Hematopoietic multipotent progenitor cell treated with erythropoietin and hydrocortisone succinate and interleukin-3 and kit ligand, for 8 days (in vitro differentiated cells): ENCODE measurements at regions not wholly inside any gene's neighbourhood (a gene's known extent, or its start where the extent isn't known, plus 50 kb on each side); places are given as distances from the start of the nearest gene placed in this dataset.
"Not testable (repeated sequence)": the region's sequence is repeated elsewhere in the genome, so short reads cannot be mapped to it uniquely, and the experiment has no call there.

Experiments used
- DNase-seq: peaks from one replicate; pipeline ENCODE4 v3.0.0-alpha.2; 2015

DNA sequence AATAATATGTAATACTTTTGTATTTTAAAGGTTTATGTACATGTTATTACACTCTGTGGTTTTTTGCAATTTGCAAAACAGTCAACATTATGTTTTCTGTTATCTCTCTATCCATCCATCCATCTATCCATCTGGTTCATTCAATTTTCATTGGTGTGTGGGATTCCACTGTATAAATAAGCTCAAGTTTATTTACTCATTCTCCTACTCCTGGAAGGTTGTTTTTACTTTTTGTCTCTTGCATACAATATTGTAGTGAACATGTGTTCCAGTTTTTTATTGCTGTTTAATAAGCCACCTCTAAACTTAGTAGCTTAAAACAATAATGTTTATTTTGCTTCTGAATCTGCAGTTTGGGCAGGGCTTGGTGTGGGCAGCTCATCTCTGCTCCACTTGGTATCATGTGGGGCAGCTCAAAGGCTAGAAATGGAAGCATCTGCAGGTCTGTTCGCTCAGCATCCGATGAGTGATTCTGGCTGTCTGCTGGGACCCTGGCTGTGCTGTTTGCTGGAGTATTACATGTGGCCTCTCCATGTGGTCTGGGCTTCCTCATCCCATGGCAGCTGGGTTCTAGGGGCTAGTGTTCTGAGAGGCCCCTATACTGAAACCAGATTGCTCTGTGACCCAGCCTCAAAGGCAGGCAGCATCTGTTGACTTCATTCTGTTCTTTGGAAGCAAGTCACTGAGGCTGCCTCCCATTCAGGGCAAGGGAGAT lies 98.8 kb downstream of the SLC25A47 start:
- no peak for DNase-seq

- no peak for DNase-seq
These were observed 99.6 kb downstream of the SLC25A47 start for GRCh38 chr14:100422556-100423316.

DNA sequence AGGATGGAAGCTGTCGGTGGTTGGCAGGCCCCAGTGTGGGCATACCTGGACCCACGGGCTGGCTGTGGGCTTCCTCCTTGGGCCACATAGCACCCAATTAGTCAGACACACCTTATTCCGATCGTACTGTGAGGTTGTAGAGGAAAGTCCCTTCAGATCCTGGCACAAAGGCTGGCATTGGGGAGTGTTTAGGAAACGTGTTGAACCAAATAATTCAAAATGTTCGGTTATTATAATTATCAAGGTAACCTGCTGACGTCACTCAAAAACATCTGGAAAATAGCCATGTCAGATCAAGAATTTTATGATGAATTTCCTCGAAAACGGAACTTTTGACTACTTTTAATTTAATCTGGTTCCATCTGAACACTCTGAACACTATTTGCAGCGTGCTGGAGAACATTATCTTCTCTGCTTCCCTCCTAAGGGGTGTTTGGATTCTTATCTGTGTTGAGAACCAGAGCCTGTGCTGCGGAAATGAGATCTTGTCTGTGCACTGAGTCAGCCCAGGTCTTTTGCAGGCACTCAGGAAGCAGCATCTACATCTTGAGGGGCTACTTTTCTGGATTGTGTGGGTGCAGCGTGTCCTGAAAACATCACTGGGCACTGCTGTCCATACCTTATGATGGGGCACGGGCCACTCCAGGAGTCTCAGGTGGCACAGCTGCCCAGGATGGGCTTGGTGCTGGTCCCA lies 100.3 kb downstream of the SLC25A47 start:
- no peak for DNase-seq

GRCh38 chr14:100424504-100425428 lies 101.6 kb downstream of the SLC25A47 start:
- DNase-seq, result no peak

DNA sequence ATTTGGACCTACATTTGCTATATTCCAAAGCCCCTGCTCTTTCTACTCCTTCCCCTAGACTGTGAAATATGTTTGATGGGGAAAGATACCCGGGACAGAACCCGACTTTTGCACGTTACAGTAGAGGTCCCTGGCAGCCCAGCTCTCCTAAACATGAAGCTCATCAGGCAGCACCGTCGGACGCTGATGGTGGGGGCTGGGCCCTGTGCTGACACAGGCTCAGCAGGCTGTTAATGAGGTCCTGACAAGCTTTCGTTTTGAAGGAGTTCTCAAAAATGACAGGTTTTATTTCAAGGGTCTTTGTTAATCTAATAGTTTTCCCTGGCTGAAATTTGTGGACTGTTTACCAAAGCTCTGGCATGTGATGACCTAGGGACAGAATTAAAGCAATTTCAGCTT lies 102.3 kb downstream of the SLC25A47 start:
- DNase-seq, result no peak

DNA sequence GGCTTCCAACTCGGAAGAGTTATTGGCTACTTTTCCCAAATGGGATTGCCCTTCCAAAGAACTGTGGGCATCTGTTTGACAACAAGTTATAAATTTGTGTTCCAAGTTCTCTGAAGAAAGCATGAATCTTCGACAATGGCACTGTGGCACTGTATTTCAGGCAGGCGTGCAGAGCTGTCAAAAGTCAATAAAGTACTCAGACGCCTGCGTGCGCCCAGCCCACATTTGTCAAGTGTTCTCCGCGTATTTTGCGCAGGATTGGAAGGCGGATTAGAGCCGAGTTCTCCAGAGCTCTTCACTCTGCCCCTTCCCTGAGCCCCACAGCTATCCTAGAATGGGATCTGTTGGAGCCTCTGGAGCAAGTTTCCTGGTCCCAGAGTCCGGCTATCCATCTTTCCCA lies 103.2 kb downstream of the SLC25A47 start:
- DNase-seq, result no peak

- DNase-seq, result no peak
These were observed 104.0 kb downstream of the SLC25A47 start for GRCh38 chr14:100427166-100427565.

DNA sequence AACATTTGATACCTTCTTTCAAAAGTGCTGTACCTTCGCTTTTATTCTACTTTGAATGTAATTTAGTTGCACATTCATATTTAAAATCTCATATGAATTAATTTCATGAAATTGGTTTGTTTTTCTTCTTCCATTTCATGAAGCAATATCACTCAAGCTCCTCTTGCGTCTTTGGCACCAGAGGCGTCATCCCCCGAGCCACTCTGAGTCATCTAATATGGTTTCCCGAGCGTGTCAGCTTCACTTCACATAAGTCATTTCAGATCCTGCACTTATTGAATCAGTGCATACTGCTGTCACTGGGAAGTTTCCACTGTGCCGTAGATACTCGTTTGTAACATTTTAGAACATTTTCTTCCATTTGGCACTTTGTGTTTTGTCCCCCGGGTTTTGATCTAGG lies 105.6 kb downstream of the SLC25A47 start:
- DNase-seq, result no peak

- DNase-seq, result no peak
These were observed 106.4 kb downstream of the SLC25A47 start for GRCh38 chr14:100429537-100429936.

- DNase-seq, result no peak
These were observed 107.4 kb downstream of the SLC25A47 start for GRCh38 chr14:100430571-100430970.

DNA sequence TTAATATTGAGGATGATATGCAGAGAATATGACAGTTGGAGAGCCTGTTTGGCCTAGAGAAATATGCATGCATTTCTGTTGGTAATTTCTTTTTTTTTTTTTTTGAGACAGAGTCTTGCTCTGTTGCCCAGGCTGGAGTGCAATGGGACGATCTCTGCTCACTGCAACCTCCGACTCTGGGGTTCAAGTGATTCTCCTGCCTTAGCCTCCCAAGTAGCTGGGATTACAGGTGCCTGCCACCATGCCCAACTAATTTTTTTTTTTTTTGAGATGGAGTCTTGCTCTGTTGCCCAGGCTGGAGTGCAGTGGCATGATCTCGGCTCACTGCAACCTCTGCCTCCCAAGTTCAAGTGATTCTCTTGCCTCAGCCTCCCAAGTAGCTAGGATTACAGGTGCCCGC lies 108.3 kb downstream of the SLC25A47 start:
- DNase-seq, result not testable (repeated sequence)

DNA sequence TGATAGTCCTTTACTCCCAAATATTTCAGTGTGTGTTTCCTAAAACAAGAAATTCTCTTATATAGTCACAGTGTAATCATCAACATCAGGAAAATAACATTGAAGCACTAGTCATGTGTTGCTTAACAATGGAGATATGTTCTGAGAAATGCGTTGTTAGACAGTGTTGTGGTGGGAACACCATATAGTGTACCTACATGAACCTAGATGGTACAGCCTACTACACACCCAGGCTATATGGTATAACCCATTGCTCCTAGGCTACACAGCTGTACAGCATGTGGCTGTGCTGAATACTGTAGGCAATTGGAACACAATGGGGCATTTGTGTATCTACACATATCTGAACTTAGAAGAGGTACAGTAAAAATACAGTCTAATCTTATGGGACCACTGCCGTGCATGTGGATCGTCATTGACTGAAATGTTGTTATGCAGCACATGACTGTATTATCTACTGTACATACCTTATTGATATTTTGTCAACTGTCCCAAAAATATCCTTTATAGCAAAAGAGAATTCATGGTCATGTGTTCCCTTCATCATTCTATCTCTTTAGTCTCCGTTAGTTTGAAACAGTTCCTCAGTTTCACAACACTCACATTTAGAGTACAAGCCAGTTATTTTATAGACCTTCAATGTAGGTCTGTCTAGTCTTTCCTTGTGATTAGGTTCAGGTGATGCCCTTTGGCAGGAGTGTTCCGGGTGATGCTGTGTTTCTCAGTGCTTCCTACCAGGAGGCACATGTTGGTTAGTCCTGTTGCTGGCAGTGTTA lies 109.7 kb downstream of the SLC25A47 start:
- DNase-seq, result no peak

DNA sequence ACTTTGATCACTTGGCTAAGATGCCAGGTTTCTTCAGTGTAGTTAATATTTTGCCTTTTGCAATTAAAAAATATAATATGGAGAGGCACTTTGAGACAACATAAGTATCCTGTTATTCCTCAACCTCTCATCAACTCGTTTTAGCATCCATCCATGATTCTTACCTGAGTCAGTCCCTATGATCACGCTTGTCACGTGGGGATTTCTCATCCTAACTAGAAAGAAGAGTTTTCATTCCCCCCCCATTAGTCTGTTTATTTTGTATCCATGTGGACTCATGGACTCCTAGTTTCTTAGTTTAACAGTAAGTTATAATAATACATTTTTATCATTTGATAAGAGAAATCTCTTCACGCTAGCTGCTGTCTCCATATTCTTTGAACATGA lies 110.3 kb downstream of the SLC25A47 start:
- DNase-seq, result no peak

- DNase-seq, result no peak
These were observed 111.0 kb downstream of the SLC25A47 start for GRCh38 chr14:100434033-100434601.

DNA sequence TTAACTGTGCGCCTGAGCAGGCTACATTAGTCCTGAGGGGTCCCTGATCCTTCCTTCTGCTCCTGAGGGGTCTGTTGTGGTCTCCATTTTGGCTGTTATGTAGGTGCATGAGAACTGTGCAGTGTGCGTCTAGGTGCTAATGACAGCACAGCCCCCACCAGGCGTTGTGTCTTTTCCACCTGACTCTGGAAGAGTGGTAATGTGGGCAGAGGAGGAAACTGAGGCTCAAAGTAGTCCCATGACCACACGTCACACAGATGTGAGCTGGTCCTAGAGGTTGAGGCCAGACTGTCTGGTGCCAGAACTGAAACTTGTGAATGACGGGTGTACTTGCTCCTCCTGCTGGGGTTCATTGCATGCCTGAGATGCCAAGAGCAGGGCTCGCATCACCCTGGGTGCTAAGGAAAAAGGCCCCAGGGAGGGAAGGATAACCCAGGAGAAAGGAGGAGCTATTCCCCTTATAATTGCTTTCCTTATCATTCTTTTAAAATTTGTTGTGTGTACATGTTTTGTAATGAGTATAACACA lies 111.8 kb downstream of the SLC25A47 start:
- no peak for DNase-seq

- DNase-seq, result no peak
These were observed 112.3 kb downstream of the SLC25A47 start for GRCh38 chr14:100435459-100435858.

DNA sequence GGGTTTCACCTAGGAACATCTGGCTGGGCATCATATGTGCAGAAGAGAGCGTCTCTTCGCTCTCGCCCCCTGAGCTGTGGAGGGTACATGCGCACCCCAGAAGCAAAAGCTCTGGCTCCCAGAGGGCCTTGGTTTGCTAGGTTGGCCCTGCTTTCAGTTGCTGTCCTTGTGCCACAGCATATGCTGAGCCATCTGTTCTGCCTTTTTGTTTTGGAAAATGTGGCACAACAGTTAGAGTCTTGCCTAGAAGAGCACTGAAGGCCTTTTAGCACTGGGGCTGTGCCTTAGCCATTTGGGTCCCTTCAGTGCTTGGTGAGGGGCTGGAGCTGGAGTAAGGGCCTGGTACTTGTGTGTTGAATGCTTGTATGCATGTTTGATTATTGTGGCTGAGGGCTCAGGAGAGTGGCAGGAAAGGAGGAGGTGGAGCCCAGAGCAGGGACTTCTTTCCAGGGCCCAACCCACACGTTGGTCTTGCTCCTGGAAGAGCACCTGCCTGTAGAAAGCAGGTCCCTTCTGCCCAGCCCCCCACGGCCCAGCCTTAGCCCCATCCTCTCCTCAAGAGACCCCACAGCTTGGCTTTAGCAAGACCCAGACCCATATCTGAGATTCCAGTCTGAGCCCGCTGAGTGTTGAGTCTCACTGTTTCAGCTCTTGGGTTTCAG lies 113.7 kb downstream of the SLC25A47 start:
- DNase-seq, result no peak

DNA sequence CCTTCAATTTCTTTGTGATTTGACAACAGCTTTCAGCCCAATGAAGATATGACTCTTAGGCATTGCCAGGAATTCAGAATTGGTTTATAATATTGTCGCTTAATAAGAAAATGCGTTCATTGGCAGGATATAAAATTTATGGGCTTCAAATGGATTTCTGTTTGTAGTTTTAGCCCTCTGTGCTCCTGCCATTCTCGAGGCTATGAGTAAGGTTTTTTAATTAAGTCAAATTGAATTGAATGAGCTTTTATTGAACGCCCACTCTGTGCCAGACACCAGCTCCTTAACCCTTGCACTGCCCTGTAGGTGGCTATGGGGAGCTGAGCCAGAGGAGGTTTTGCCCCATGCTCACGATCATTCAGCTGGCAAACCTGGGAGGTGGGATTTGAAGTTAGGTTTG lies 115.1 kb downstream of the SLC25A47 start:
- DNase-seq, result no peak

DNA sequence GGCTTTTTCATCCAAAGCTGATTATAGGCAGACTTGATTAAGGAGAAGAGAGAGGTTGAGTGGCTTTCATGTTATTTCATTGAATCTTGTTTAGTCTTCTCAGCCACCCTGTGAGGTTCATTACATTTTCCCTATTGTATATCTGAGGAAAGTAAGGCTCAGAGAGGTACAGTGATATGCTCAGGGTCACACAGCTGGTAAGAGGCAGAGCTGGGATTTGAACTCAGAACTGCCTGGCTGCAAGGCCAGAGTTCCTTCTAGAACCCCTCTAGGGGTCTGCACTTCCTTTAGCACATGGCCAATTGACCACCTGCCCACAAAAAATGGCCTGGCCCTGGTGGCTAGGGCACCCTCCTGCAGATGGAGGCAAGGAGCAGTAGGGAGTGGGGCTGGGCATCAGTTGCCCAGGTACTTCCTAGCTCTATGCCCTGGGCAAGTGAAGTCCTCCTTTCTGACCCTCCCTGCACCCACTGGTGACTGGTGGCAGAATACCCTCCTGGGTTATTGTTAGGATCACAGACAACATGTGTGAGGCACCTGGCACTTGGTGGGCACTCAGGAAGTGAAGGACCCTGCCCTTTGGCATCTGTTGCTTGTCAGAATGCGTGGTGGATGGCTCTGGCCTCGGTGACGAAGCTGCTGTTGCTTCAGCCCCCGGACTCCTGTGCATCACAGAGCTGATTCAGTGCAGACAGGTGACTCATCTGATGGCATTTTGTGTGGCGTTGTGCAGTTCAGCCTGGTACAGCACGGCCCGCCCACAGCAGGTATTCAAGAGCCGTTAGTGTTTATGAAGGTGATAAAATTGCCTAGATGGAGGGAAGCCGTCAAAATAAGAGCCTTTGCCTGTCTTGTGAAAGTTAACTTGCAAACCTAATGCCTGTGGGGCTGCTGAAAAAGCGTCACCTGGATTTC lies 115.8 kb downstream of the SLC25A47 start:
- no peak for DNase-seq

GRCh38 chr14:100439781-100440180 lies 116.6 kb downstream of the SLC25A47 start:
- no peak for DNase-seq
